Glutamatergic neuron (in vitro differentiated cells): ENCODE measurements at regions not wholly inside any gene's neighbourhood (a gene's known extent, or its start where the extent isn't known, plus 50 kb on each side); places are given as distances from the start of the nearest gene placed in this dataset.
A peak's percentile ranks its signal among the peaks of the same experiment; 100 is the strongest.

Experiments used
- DNase-seq: peaks from one replicate; pipeline ENCODE4 v3.0.0; 2022
- H3K27ac Mint-ChIP-seq: one replicate; pipeline ENCODE4 v1.8.0; 2020; ENCODE audit warnings: mild to moderate bottlenecking, mixed read lengths, inconsistent platforms; ENCODE audit not compliant: unreplicated experiment
- H3K27me3 Mint-ChIP-seq: one replicate; pipeline ENCODE4 v1.8.0; 2020; ENCODE audit warnings: mild to moderate bottlenecking, moderate library complexity, mixed read lengths, inconsistent platforms; ENCODE audit not compliant: unreplicated experiment
- H3K36me3 Mint-ChIP-seq: one replicate; pipeline ENCODE4 v1.8.0; 2020; ENCODE audit warnings: mild to moderate bottlenecking, mixed read lengths, inconsistent platforms; ENCODE audit not compliant: unreplicated experiment
- H3K4me1 Mint-ChIP-seq: one replicate; pipeline ENCODE4 v1.8.0; 2020; ENCODE audit warnings: mild to moderate bottlenecking, low read depth, mixed read lengths, inconsistent platforms; ENCODE audit not compliant: unreplicated experiment
- H3K4me3 Mint-ChIP-seq: one replicate; pipeline ENCODE4 v1.8.0; 2020; ENCODE audit warnings: mild to moderate bottlenecking, mixed read lengths, inconsistent platforms; ENCODE audit not compliant: unreplicated experiment
- H3K9me3 Mint-ChIP-seq: one replicate; pipeline ENCODE4 v1.8.0; 2020; ENCODE audit warnings: mild to moderate bottlenecking, moderate library complexity, mixed read lengths, inconsistent platforms; ENCODE audit not compliant: unreplicated experiment
- TF ChIP-seq, protein P1 (sequence below): fragments of 200-600 bp; sonication (generic); IDR thresholded peaks from one replicate; pipeline ENCODE4 v1.5.0; 2021; ENCODE audit not compliant: partially characterized antibody, unreplicated experiment

DNA sequence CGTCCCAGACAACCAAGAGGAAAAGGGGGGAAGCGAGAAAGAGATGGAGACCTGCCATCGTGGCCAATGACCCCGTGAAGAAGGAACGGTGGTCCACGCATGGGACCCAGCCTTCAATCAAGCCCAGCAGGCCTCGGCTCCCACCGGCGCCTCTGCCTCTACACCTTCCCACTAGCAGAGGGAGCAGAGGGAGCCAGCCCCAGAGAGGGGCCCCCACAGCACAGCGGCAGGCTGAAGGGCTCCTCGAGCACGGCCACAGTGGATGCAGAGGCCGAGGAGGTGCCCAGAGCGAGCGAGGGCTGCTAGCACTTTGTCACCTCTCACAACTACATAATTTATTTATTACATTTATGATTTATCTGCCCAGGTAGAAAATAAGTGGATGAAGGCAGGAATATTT, 68.4 kb upstream of the TOPAZ1 start:
- TF ChIP-seq, protein P1, sequence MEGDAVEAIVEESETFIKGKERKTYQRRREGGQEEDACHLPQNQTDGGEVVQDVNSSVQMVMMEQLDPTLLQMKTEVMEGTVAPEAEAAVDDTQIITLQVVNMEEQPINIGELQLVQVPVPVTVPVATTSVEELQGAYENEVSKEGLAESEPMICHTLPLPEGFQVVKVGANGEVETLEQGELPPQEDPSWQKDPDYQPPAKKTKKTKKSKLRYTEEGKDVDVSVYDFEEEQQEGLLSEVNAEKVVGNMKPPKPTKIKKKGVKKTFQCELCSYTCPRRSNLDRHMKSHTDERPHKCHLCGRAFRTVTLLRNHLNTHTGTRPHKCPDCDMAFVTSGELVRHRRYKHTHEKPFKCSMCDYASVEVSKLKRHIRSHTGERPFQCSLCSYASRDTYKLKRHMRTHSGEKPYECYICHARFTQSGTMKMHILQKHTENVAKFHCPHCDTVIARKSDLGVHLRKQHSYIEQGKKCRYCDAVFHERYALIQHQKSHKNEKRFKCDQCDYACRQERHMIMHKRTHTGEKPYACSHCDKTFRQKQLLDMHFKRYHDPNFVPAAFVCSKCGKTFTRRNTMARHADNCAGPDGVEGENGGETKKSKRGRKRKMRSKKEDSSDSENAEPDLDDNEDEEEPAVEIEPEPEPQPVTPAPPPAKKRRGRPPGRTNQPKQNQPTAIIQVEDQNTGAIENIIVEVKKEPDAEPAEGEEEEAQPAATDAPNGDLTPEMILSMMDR: no peak
- Mint-ChIP-seq H3K36me3 (no peaks in the 10 kb centered on the region), H3K27ac (no peak overlapping the region), H3K4me3 (no peak overlapping the region), H3K4me1 (no peaks in the 10 kb centered on the region), H3K9me3 (no peaks in the 10 kb centered on the region), H3K27me3 (peaks cover 2% of the 10 kb centered on the region)
- no peak for DNase-seq

DNA sequence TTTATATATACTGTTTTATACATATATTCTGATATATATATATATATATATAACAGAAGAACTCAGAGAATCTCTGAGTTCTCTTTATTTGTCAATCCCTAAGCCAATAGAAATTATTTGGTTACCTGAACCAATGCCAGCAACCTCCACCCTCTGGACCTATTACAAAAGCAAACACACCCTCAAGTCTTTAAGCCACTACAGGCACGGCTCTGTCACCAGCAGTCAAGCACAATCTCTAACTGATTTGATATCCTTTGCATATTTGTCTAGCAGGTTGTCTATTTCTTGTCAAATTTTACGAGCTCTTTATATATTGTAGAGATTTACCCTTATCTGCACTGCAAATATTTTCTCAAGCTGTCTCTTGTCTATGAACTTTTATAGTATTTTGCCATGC, 66.6 kb upstream of the TOPAZ1 start:
- no peak overlapping the region for H3K27ac Mint-ChIP-seq
- H3K36me3 Mint-ChIP-seq: no peaks in the 10 kb centered on the region
- no peaks in the 10 kb centered on the region for H3K4me1 Mint-ChIP-seq
- peaks cover 2% of the 10 kb centered on the region for H3K27me3 Mint-ChIP-seq
- TF ChIP-seq, protein P1: no peak
- no peaks in the 10 kb centered on the region for H3K9me3 Mint-ChIP-seq
- no peak overlapping the region for H3K4me3 Mint-ChIP-seq
- DNase-seq: no peak

DNA sequence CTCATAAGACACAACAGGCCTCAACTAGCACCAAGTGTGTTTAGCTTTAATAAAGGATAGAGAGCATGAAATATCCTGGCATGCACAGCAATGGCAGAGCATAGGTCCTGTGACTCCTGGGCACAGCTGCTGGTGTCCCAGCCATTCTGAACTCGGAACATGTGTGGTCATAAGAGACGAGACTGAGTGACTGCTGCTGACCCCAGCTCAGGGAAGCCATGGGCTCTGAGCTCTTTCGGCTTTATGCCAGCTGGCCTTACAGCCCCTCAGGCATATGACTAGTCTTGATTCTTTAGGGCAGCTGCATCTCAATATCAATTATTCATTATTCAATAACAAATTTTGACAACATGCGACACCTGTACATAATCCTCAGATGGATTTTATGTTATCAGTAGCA, 62.4 kb upstream of the TOPAZ1 start:
- no peak overlapping the region for H3K27ac Mint-ChIP-seq
- TF ChIP-seq, protein P1: no peak
- no peaks in the 10 kb centered on the region for H3K36me3 Mint-ChIP-seq

GRCh38 chr3:44184319-44184953, 57.2 kb upstream of the TOPAZ1 start:
- Mint-ChIP-seq H3K4me1 (no peaks in the 10 kb centered on the region), H3K36me3 (no peaks in the 10 kb centered on the region), H3K4me3 (no peak overlapping the region), H3K27ac (no peak overlapping the region), H3K27me3 (peaks cover 2% of the 10 kb centered on the region), H3K9me3 (no peaks in the 10 kb centered on the region)
- TF ChIP-seq, protein P1: no peak
- no peak for DNase-seq

More for the DNA sequence above, 62.4 kb upstream of the TOPAZ1 start:
- H3K27me3 Mint-ChIP-seq: no peaks in the 10 kb centered on the region
- no peaks in the 10 kb centered on the region for H3K9me3 Mint-ChIP-seq
- H3K4me3 Mint-ChIP-seq: no peak overlapping the region
- H3K4me1 Mint-ChIP-seq: no peaks in the 10 kb centered on the region
- peak; percentile 19 for DNase-seq

DNA sequence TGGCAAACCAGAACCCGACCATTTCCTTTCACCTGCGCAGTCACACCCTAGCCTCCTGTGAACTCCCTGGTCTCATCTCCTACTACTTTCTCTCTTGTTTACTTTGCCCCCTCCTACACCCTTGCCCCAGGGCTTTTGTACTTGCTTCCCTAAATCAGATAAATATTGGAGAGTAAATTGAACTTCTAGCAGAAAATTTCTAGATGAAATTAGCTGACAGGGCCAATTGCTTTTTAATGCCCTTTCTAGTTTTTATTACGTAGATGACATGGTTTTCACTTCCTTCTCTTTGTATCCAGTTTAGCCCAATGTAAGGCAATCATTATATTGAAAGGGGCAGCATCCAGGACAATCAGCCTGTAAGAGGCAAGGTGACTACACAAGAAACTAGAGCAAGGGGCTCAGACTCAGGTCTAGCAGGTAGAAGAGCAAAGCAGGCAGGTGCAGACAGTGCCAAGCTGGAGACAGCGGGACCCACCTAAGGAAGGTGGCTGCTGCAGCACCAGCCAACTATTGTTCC, 56.2 kb upstream of the TOPAZ1 start:
- H3K27ac Mint-ChIP-seq: no peak overlapping the region
- no peaks in the 10 kb centered on the region for H3K9me3 Mint-ChIP-seq
- TF ChIP-seq, protein P1: no peak
- H3K4me1 Mint-ChIP-seq: no peaks in the 10 kb centered on the region
- peaks cover 2% of the 10 kb centered on the region for H3K27me3 Mint-ChIP-seq
- no peaks in the 10 kb centered on the region for H3K36me3 Mint-ChIP-seq
- H3K4me3 Mint-ChIP-seq: no peak overlapping the region
- no peak for DNase-seq
